ENCODE measurements at regions not wholly inside any gene's neighbourhood (a gene's known extent, or its start where the extent isn't known, plus 50 kb on each side); places are given as distances from the start of the nearest gene placed in this dataset.

DNA sequence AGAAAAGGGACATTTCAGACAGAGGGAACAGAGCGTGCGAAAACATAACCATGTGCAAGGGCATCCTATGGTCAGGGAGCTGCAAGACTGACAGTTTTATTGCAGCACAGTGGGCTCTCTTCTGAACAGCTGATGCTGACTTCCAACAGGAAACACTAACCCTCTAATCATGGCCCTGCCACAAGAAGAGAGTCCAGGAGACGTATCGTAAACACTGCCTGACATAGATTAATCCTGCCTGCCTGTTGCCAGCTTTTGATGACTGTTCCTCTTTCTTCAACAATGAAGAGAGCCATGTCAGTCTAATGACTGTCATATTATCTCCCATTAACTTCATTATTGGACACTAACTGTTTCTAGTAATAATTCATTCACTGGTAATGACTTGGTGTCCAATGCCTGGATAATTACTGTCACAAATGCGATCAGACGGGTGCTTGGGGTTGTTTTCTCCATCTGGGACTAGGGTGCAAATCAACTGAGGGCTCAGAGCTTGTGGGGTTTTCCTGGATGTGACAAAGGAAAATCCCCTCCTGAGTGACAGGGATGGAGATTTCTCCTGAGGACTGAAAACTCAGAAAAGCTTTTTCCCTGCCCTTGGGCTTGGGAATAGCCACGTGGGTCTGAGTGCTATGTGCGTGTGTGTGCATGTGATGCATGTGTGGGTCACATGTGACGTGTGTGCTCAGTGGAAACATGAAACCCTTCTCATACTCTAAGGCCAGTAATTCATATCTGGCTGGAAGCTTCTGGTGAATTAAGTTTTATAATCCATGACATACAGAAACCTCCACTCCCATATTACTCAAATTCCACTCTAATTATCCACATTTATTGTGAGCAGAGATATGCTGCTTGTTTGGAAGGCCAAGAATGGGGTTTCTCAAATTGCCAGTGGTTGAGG lies 144.0 kb upstream of the PLXNA2 start:
- H3K4me1 ChIP-seq: no peaks in the 10 kb centered on the region
- TF ChIP-seq POLR2A (IDR thresholded peaks at IDR 0.05) (no peak), POLR2AphosphoS5 (IDR thresholded peaks at IDR 0.05) (no peak), EP300 (IDR thresholded peaks at IDR 0.05) (no peak)
- TF ChIP-seq, protein P1, sequence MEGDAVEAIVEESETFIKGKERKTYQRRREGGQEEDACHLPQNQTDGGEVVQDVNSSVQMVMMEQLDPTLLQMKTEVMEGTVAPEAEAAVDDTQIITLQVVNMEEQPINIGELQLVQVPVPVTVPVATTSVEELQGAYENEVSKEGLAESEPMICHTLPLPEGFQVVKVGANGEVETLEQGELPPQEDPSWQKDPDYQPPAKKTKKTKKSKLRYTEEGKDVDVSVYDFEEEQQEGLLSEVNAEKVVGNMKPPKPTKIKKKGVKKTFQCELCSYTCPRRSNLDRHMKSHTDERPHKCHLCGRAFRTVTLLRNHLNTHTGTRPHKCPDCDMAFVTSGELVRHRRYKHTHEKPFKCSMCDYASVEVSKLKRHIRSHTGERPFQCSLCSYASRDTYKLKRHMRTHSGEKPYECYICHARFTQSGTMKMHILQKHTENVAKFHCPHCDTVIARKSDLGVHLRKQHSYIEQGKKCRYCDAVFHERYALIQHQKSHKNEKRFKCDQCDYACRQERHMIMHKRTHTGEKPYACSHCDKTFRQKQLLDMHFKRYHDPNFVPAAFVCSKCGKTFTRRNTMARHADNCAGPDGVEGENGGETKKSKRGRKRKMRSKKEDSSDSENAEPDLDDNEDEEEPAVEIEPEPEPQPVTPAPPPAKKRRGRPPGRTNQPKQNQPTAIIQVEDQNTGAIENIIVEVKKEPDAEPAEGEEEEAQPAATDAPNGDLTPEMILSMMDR (IDR thresholded peaks at IDR 0.05): no peak
- WGBS, 2 donors (ENCODE audit: low coverage in 1 of 2): 34% methylated on average over 9 of the region's 9 CpGs; no CpG with 5 or more reads in 1 of the 2 donors
- no peaks in the 10 kb centered on the region for H3K9me3 ChIP-seq
- no peaks in the 10 kb centered on the region for H3K27me3 ChIP-seq
- no peak for ATAC-seq
- H3K27ac ChIP-seq: no peak overlapping the region
- H3K4me3 ChIP-seq: no peak overlapping the region
- H3K36me3 ChIP-seq: no peaks in the 10 kb centered on the region

DNA sequence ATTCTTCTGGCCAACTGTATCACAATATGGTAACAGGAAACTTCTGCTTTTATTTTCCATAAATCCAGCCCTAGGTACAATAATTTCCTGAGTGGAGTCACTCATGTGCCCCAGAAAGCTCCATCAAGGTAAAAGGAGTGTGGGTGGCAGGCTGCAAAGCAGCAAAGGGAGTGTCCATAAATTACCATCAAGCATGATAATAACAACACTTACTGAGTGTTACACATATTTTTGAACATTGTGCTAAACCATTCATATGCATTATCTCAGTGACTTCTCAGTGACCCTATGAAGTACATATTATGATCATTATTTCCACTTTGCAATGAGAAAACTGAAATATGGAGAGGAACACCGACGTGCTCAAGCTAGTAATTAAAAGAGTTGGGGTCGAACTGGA lies 149.2 kb upstream of the PLXNA2 start:
- ATAC-seq: no peak
- 55 to 64% methylated on average over 3 of the region's 3 CpGs for WGBS, 2 donors (ENCODE audit: low coverage in 1 of 2)
- Histone ChIP-seq H3K27me3 (no peaks in the 10 kb centered on the region), H3K4me3 (no peak overlapping the region), H3K36me3 (no peaks in the 10 kb centered on the region), H3K27ac (no peak overlapping the region), H3K9me3 (peaks cover 0 to 5% (median 0%) of the 10 kb centered on the region in 3 donors), H3K4me1 (no peaks in the 10 kb centered on the region)
- TF ChIP-seq POLR2AphosphoS5 (IDR thresholded peaks at IDR 0.05): no peak
- TF ChIP-seq POLR2A (IDR thresholded peaks at IDR 0.05): no peak
- no peak for TF ChIP-seq EP300 (IDR thresholded peaks at IDR 0.05)
- TF ChIP-seq, protein P1 (IDR thresholded peaks at IDR 0.05): no peak

DNA sequence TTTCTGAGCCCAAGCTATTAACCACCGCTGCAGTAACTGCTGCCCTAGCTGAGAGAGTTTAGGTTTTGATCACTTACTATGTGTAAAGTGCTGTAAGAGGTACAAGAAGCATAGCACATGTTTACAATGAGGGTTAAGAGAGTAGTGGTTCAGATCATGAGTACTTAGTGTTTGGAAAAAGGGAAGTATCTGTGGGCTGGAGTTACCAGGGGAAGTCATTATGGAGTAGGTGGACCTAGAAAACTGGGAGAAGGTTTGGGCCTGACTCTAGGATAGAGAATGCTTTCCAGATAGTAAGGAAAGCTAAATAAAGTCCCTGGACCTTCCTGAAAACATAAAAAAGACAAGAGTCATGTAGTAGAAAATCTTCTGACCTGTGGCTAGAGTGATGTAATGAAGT lies 149.6 kb upstream of the PLXNA2 start:
- no peak overlapping the region for H3K27ac ChIP-seq
- no peaks in the 10 kb centered on the region for H3K27me3 ChIP-seq
- no peak for ATAC-seq
- TF ChIP-seq, protein P1 (IDR thresholded peaks at IDR 0.05): no peak
- no peak for TF ChIP-seq EP300 (IDR thresholded peaks at IDR 0.05)
- no peak for TF ChIP-seq POLR2A (IDR thresholded peaks at IDR 0.05)
- no peaks in the 10 kb centered on the region for H3K36me3 ChIP-seq
- H3K4me3 ChIP-seq: no peak overlapping the region
- no peaks in the 10 kb centered on the region for H3K4me1 ChIP-seq
- H3K9me3 ChIP-seq: peaks cover 0 to 5% (median 0%) of the 10 kb centered on the region in 3 donors
- 73 to 100% methylated on average over 1 of the region's 1 CpG for WGBS, 2 donors (ENCODE audit: low coverage in 1 of 2)

DNA sequence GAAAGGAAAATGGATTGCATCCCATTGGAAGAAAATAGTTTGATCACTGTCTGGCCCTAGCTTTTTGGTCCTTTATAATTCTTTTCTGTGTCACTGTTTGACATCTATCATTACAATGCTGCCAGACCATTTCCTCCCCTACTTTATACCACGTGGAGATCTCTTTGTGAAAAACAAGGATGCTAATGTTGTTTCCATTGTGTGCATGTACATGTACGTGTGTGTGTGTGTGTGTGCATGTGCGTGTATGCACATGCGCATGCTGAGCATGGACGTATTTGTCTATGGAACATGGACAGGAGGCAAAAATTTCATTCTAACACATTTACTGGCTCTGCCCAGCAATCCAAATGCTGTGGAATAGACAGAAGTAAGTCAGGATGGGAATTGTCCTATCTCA lies 153.1 kb upstream of the PLXNA2 start:
- Histone ChIP-seq H3K36me3 (no peaks in the 10 kb centered on the region), H3K27ac (no peak overlapping the region), H3K4me3 (no peak overlapping the region), H3K27me3 (no peaks in the 10 kb centered on the region), H3K9me3 (peaks cover 0 to 5% (median 0%) of the 10 kb centered on the region in 3 donors), H3K4me1 (no peaks in the 10 kb centered on the region)
- no peak for TF ChIP-seq POLR2A (IDR thresholded peaks at IDR 0.05)
- TF ChIP-seq POLR2AphosphoS5 (IDR thresholded peaks at IDR 0.05): no peak
- TF ChIP-seq, protein P1 (IDR thresholded peaks at IDR 0.05): no peak
- TF ChIP-seq EP300 (IDR thresholded peaks at IDR 0.05): no peak
- ATAC-seq: no peak
- WGBS, 2 donors (ENCODE audit: low coverage in 1 of 2): 63 to 78% methylated on average over 4 to 5 of the region's 5 CpGs

DNA sequence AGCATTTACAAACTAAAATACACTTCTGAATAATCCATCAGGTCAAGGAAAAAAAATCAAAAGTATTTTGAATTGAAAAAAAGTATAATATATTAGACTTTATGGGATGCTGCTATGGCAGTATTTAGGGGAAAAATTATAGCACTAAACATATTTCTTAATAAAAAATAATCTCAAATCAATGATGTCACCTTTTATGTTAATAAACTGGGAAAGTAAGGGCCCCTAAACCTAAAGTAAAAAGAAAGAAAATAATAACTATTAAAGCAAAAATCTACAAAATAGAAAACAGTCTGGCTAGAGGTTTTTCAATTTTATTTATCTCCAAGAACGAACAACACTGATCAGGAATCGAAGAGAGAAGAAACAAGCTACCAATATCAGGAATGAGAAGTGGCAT lies 160.8 kb upstream of the PLXNA2 start:
- Histone ChIP-seq H3K4me1 (no peaks in the 10 kb centered on the region), H3K27me3 (no peaks in the 10 kb centered on the region), H3K9me3 (no peaks in the 10 kb centered on the region), H3K27ac (no peak overlapping the region), H3K4me3 (no peak overlapping the region), H3K36me3 (no peaks in the 10 kb centered on the region)
- TF ChIP-seq POLR2A (IDR thresholded peaks at IDR 0.05) (no peak), POLR2AphosphoS5 (IDR thresholded peaks at IDR 0.05) (no peak), EP300 (IDR thresholded peaks at IDR 0.05) (no peak)
- TF ChIP-seq, protein P1 (IDR thresholded peaks at IDR 0.05): no peak
- no peak for ATAC-seq
- WGBS, 2 donors (ENCODE audit: low coverage in 1 of 2): 84% methylated on average over 2 of the region's 2 CpGs; no CpG with 5 or more reads in 1 of the 2 donors
